ENCODE measurements at regions not wholly inside any gene's neighbourhood (a gene's known extent, or its start where the extent isn't known, plus 50 kb on each side); places are given as distances from the start of the nearest gene placed in this dataset.

- no peak for DNase-seq
Measured at GRCh38 chr1:177632923-177633615, 336.8 kb downstream of the SEC16B start.

GRCh38 chr1:177631770-177632169 lies 338.1 kb downstream of the SEC16B start:
- no peak for DNase-seq

DNA sequence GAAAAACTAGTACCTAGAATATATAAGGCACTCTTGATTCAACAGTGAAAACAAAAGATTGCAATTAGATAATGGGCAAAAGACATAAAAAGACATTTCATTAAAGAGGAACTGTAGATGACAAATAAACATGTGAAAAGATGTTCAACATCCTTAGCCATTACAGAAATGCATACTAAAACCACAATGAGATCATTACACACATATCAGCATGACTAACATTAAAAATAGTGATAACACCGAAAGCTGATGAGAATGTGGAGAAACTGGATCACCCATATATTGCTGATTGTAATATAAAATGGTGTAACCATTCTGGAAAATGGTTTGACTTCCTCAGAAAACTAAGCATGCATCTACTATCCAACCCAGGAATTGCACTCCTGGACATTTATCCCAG lies 340.3 kb downstream of the SEC16B start:
- DNase-seq: no peak

DNA sequence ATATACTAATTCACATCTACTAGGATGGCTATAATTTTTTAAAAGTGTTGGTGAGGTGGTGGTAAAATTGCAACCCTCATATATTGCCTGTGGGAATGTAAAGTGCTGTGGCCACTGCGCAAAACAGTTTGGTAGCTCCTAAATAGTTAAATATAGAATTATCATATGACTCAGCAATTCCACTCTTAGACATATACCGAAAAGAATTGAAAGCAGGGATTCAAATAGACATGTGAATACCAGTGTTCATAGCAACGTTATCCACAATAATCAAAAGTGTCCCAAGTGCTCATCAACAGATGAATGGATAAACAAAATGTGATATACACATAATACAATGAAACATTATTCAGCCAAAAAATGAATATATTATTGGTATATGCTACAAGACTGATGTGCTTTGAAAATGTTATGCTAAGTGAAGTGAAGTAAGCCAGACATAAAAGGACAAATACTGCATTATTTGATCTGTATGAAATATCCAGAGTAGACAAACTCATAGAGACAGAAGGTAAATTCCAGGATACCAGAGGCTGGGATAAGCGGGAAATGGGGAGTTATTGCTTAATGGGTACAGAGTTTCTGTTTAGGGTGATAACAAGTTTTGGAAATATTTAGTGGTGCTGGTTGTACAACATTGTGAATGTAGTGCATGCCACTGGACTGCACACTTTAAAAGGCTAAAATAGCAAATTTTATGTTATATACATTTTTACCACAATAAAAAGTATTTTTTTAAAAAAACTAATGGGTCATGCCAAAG lies 342.5 kb downstream of the SEC16B start:
- DNase-seq: no peak

- no peak for DNase-seq
Measured at GRCh38 chr1:177620636-177621190, 349.1 kb downstream of the SEC16B start.

DNA sequence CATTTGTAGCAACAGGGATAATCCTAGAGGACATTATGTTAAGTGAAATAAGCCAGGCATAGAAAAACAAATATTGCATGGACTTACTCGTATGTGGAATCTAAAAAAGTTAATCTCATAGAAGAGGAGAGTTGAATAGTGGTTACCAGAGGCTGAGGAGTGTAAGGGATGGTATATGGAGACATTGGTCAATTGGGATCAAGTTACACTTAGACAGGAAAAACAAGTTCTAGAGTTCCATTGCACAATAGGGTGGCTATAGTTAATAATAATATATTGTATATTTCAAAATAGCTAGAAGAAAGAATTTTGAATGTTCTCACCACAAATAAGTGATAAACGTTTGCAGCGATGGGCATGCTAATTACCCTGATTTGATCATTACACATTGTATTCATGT lies 354.6 kb downstream of the SEC16B start:
- DNase-seq: no peak

DNA sequence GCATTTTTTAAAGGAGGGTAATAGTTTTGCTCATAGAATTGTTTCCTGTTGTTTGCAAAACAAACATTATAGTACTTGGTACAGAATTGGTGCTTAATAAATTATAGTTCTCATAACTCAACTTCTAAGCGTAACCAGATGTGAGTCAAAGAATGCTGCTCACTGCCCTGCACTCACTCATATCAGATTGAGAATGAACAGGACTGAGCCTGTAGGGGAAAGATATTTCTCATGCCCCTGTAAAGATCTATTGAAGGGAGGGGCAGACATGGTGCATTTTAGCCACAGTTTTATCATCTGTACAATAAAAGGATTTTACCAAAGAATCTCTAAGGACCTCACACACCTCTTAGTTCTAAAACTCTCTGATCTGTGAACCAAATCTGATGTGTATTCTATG lies 358.5 kb downstream of the SEC16B start:
- DNase-seq: no peak

- no peak for DNase-seq
Measured at GRCh38 chr1:177609953-177610352, 359.9 kb downstream of the SEC16B start.

GRCh38 chr1:177600936-177601335 lies 368.9 kb downstream of the SEC16B start:
- no peak for DNase-seq

DNA sequence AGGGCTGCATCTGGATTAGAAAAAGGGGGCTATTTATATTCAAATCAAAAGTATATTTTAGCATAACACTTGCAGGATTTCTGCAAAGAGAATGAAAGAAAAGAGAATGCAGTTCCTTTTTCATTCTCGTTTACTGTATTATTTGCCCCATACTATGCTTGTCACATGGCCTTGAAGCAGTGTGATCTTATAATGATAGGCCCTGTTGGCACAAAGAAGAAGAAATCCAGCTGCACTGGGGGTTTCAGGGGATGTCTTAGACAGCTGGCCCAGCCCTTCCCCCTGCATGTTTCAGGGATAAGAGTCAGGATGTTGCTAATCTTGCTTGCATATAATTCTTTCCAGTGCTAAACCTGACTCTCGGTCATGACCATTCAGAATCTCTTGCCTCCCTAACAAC lies 369.5 kb downstream of the SEC16B start:
- DNase-seq: no peak

GRCh38 chr1:177597393-177597792 lies 372.5 kb downstream of the SEC16B start:
- DNase-seq: no peak

GRCh38 chr1:177596485-177596884 lies 373.4 kb downstream of the SEC16B start:
- no peak for DNase-seq

- no peak for DNase-seq
Measured at GRCh38 chr1:177593105-177593504, 376.8 kb downstream of the SEC16B start.

DNA sequence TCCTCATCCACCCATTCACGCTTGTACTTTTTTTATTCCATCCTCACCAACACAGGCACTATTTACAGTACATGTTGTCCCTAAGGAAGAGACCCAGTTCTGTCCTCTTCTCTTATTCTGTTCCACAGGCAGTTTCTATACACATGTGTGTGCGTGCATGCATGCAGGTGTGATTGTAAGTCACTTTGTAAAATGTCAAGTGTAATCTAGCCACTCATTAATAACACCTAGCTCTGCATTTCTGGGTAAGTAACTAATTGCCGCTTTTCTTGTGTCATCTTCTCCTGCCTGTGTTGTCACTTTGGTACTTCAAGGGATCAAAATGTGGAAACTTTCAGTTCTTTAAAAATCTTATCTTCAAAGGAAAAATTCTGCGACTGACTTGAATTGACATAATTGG lies 377.2 kb downstream of the SEC16B start:
- no peak for DNase-seq

- DNase-seq: no peak
Measured at GRCh38 chr1:177591155-177591554, 378.7 kb downstream of the SEC16B start.

GRCh38 chr1:177589166-177589565 lies 380.7 kb downstream of the SEC16B start:
- DNase-seq: no peak

DNA sequence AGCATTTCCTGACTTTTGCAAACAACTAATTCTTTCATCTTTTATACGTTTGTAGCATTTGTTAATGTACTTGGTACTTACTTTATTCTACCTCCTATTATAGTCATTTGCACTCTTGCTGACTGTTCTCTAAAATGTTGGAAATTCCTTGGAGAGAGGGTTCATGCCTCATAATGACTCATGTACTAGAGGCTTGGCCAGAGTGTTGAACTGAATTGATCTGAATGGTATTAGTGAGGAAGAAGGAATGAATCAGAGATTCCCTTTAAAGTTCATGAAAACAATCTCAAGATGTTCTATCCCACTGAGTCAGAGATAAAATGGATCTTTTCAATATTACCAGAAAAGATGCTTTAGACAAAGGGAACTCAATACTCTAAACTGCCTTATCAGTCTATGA lies 383.4 kb downstream of the SEC16B start:
- no peak for DNase-seq

DNA sequence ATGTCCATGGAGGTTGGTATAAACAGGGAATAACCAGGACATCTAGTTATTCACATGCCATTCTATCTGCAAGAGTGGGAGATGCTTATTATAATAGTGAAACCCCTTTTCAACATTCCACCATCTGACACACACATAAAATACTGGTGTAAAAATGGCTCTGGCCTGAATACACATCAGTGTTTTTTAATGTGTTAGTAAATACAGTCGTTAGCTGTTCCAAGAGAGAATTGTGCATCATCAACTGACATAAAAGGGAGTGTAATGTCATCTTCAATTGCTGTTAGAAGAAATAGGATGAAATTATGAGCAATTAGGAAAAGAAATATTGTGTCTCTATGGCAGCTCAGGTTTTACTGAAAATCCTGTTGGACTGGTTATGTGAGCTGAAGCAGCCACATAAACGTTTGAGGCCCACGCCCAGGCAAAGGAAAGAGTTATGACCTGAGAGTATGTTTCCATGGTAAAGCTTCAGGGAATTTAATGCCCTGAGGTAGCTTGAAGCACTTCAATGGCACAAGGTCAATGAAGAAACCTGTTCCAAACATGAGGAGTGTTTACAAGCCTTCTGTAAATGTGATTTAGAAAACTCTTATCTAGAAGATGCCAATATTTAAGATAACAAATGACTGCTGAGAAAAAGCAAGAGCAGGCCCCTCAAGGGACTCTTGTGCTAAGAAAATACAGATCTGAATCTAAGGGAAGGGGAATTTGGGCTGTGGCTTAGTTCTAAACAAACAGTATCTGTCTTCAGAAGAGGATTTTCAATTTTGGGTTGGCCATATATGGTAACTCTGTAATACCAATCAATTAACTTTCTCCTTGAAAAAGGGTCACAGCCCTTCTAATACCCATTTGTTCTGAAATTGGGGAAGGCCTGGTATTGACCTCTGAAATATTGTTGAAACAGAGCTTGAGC lies 384.3 kb downstream of the SEC16B start:
- DNase-seq: no peak

DNA sequence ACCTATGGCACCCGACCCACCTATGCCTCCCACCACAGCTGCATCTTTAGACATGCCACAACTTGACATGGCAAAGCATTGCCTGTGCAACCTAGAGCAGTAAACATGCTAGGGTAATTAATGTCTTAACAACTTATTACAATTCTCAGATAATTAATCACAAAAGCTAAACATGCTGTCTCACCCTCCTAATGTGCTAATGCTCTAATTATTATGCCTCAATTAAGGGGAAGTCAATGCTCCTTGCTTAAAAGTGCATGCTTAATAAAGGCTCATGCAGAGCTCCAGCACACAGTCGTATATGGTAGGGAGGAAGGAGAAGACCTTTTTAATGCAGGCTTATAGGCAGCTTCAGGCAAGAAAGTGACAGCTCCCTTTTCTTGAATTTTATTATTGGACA lies 396.0 kb downstream of the SEC16B start:
- no peak for DNase-seq

- DNase-seq: no peak
Measured at GRCh38 chr1:177571485-177572076, 398.3 kb downstream of the SEC16B start.

DNA sequence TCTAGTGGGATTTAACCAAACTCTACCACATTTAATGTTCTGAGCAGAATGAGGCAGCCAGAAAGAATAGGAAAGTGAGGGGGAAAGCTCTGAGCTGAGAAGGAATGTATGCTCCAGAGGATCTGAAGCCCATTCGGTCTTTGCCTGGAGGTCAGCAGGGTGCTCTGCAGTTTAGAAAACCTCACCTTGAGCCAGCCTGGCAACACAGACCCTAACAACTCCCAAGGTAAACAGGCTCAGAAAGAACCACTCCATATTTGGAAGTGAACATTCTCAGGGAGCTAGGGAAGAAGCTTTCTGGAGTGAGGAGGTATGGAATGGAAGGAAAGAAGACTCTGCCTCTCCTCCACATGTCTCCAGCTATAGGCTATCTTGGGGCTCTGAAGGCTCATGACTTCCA lies 398.8 kb downstream of the SEC16B start:
- DNase-seq: no peak

DNA sequence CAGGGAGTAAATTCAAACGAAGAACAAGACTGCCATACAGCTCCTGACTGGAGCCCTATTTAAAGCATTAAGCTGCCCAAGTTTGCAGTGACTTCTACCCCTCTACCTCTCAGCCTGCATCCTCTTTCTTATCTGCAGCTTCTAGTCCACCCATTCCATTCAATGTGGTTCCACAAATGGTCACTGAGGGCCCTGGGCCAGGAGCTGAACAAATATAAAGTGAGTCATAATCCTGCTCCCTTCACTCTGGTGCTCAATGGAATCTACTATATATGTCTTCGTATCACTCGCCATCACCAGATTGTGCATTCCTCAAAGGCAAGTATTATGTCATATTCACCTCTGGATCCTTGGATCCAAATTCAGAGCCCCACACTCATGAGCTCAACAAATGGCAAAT lies 398.7 kb downstream of the BRINP2 start:
- no peak for DNase-seq

DNA sequence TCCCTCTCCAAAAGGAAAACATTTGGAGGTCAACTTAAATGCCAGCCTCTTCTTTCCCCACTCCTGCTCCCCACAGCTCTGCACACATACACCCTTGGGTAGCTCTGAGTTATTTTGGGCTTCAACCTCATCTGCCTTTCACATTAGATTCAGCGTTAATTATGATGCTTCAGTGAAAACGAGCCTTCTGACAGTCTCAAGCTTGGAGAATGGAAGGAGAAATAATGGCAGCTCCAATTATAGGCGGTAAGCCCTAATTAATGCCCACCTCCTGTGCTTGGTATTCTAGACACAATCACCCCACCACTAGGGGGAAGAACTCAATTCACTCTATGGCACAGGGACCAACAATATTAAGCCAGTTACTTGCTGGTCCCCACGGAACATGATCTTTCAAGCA lies 397.9 kb downstream of the BRINP2 start:
- DNase-seq: no peak

Measured in 8988T (cell line).